GM21825 (cell line): ENCODE measurements at regions not wholly inside any gene's neighbourhood (a gene's known extent, or its start where the extent isn't known, plus 50 kb on each side); places are given as distances from the start of the nearest gene placed in this dataset.
"Not testable (repeated sequence)": the region's sequence is repeated elsewhere in the genome, so short reads cannot be mapped to it uniquely, and the experiment has no call there.

Experiments used
- ATAC-seq: cut with Tn5 transposase; IDR thresholded peaks from one replicate; pipeline ENCODE4 v1.9.1; 2021; ENCODE audit warnings: mild to moderate bottlenecking, moderate library complexity; ENCODE audit not compliant: unreplicated experiment

GRCh38 chr16:79845734-79846135, 245.2 kb upstream of the MAF start:
- no peak for ATAC-seq

DNA sequence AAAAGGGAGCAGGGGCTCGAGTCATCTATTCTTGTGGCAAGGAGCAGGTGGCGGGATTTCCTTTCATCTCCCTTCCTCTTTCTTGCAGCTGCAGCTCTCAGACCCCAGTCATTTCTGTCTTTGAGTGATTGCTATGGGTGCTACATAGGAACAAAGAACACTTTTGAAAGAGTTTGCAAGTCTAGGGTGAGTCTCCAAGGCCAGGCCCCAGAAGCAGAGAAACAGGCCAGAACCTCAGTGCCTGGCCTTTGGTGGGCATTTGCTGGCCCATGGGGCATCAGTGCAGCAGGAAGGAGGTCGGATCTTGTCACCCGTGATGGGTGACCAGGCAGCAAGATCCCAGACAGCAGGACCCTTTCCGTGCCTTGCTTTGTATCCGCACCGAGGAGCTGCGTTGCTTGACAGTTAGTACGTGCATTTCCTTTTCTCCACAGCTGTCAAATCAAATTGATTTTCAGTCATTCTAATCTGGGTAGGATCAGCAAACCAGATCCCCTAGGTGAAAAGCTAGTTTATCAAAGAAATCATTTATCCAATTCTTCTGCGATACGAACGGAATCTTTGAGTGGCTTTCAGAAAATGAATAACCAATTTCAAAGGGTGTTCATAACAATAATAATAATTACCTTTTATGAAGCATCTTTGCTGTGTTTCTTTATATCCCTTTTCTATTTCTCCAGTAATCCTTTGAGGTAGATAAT, 244.6 kb upstream of the MAF start:
- ATAC-seq = peak; percentile 77

- no peak for ATAC-seq
These were observed 244.1 kb upstream of the MAF start for GRCh38 chr16:79844603-79845002.

DNA sequence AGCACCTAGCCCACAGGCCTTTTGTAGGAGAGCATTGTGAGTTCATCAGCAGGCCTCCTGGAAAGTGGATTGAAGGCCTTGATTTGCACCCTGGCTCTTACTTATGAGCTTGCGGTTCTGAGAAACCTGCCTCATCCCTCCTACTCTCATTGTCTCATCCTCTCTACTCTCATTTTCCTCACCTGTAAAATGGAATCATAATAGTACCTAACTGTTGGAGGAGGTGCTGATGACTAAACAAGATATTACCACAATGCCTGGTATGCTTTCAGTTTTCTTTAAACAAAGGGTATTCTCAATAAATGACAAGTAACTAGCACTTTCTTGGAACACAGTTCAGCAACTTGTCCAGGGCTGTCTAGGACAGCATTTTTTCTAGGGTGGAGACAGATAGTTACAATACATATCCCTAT, 243.1 kb upstream of the MAF start:
- ATAC-seq = no peak

- ATAC-seq = no peak
These were observed 242.6 kb upstream of the MAF start for GRCh38 chr16:79843145-79843544.

DNA sequence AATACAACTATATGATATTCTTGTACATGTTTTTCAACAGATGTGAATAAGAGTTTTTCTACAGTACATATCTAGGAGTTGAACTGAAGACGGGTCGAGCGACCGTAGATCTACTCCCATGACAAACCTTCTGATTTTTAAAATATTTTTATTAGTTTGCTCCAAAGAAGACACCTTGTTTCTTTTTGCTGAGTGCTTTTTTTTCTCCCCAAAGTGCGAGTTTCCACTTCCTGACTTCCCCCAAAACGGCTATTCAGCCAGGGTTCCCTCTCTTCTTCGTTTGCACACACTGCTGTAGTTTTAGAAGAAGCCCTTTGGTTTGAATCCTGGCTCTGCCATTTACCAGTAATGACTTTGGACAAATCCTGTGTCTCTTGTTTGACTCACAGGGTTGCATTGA, 241.7 kb upstream of the MAF start:
- no peak for ATAC-seq

DNA sequence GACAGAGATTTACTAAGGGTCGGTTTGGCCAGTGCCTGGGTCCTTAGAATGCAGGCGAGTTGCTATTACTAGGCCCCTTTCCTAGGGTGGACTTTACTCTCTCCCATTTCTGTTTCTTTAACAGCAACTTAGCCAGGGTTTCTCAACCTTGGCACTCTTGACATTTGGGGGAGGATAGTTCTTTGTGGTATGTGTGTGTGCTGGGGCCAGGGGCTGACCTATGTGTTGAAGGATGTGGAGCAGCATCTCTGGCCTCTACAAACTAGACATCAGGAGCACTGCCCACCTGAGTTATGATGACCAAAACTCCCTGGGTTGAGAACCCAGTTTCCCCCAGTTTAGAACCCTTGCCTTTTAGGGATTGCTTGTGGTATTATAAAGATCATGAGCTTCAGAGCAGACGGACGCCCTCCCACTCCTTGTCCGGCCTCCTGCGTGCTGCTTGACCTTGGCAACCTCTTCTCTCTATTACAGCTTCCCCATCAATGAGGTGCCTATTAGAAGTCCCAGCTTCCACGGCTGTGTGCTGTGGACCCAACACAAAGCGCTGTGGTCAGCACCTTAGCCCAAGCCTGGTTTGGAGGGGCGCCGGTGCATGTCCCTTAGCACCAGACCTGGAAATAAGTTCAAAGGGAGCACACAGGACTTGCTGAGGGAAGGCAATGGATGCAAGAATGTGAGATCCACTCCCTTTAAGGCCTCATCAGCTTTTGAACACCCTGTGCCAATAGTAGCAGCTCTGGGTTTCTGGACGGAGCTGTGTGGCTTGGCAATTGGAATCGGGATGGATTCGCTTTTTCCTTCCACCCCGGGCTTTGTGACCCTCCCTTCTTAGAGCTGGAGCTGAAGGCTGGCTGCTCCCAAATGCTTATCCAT, 239.2 kb upstream of the MAF start:
- ATAC-seq = no peak

GRCh38 chr16:79838496-79839259, 238.1 kb upstream of the MAF start:
- no peak for ATAC-seq

DNA sequence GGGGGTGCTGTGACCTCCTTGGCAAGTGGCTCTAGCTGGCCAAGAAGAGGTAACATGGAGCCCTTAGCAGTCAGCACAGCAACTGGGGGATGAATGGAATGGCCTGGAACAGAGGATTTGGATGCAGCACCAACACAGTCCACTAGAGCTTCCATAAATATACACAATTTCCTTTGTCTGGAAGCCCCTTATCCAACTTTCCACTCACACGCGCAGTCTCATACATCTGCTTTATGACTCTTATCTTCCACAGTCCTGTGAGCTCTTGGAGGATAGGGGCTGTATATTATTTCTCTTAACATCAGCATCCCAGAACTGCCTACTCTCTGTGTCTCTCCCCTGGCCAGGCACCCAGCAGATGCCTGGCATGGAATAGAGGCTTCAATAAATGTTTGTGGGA, 235.6 kb upstream of the MAF start:
- no peak for ATAC-seq

- ATAC-seq = no peak
These were observed 234.7 kb upstream of the MAF start for GRCh38 chr16:79835194-79835593.

DNA sequence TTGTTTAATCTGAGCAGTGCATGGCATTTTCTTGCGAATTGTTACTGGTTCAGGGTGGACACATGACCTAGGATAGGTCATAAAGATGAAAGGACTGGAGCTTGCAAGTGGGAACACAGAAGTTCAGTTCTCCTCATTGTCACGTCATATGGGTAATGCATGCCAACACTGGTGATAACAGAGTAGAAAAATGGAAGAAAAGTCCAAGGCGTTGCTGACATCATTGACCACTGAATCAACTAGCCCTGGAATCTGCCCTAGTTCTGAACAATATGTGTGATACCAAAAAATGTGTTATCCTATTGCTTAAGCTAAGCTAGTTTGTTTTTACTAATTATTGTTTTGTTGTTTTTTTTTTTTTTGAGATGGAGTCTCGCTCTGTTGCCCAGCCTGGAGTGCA, 234.2 kb upstream of the MAF start:
- ATAC-seq = no peak

DNA sequence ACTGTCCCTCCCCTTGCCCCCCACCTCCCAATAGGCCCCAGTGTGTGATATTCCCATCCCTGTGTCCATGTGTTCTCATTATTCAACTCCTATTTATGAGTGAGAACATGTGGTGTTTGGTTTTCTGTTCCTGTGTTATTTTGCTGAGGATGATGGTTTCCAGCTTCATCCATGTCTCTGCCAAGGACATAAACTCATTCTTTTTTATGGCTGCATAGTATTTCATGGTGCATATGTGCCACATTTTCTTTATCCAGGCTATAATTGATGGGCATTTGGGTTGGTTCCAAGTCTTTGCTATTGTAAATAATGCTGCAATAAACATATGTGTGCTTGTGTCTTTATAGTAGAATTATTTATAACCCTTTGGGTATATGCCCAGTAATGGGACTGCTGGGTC, 233.5 kb upstream of the MAF start:
- ATAC-seq = not testable (repeated sequence)

GRCh38 chr16:79833559-79833958, 233.0 kb upstream of the MAF start:
- no peak for ATAC-seq

- ATAC-seq = no peak
These were observed 226.4 kb upstream of the MAF start for GRCh38 chr16:79826732-79827475.

DNA sequence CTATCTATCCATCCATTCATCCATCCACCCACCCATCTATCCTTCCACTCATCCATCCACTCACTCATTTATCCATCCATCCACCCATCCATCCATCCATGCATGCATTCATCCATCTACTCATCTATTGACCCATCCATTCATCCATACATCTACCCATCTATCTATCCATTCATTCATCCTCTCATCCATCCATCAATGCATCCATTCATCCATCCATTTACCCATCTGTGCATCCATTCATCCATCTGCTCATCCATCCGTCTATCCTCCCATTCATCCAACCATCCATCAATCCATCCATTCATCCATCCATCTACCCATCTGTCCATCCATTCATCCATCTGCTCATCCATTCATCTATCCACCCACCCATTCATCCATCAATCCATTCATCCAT, 224.5 kb upstream of the MAF start:
- no peak for ATAC-seq

DNA sequence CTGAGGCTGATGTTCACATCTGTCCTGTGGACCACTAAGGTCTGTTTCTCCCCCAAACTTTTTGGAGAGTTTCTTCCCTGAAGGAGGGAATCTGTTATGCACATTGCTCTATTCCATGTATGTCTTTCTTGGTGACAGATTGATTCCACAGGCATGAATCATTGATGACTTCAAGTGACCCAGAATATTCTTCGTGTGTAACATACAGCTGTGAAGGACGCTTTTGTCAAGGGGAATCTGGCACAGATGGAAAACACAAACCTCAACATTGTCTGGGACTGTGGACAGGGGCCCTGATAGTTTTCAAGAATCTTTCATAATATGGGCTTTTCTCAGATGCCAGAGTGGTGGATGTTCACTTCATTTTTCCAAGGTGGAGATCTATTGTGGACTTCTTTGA, 223.1 kb upstream of the MAF start:
- ATAC-seq = no peak

DNA sequence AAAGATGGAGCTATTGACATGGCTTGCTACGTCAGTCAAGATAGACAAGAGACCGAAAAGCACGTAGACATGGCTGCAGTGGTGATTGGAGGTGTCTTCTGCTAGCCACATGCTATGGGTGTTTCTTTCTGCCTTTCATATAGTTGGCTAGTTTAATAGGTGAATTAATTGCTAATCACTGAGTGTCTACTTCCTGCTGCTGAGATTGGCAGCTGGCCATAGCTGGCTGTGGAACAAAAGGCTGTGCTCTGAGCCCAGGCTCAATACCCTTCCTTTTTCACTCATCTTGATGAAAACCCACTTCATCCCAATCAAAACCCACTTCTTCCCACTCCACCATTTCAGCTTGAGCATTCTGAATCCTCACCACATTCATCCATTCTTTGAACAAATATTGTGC, 221.4 kb upstream of the MAF start:
- no peak for ATAC-seq

DNA sequence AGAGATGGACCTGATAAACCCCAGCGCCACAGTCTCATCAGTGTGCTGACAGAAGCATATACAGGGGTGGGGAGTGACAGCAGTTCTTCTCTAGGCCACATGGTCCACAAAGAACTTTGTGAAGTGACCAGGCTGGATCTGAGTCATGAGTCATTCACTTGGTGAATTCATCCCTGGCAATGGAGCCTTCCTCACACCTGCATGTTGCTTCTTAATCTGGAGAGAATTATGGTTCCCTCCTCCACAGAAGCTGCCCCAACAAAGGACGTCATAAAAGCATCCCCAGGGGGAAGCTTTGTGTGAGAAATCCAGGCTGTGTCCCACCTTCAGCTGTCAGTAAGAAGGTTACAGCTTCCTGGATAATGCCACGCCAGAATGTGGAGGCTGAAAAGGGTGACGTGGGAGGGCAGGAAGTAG, 215.6 kb upstream of the MAF start:
- no peak for ATAC-seq

- no peak for ATAC-seq
These were observed 214.5 kb upstream of the MAF start for GRCh38 chr16:79815049-79815448.

DNA sequence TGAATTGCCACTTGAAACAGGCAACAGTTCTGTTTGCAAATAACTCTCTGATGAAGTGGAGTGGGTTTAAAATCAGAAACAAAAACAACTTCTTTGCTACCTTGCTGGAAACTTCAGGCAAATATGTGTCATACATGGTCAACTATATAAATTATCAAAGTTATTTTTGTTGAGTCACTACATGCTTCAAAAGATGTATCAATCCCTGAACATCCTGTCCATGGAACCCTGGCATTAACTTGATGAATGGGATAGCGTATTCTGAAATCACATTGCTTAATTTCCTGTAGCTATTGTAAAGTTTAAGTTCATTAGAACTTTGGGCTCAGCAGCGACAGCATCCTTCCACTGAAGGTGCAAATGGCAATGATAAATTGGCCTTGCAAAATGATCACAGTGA, 213.6 kb upstream of the MAF start:
- ATAC-seq = no peak

- ATAC-seq = no peak
These were observed 211.0 kb upstream of the MAF start for GRCh38 chr16:79811541-79811940.
